WI38 (cell line): ENCODE measurements at regions not wholly inside any gene's neighbourhood (a gene's known extent, or its start where the extent isn't known, plus 50 kb on each side); places are given as distances from the start of the nearest gene placed in this dataset.

Experiments
- H3K4me3 ChIP-seq: 2 replicates; pipeline ENCODE4 v1.5.1; 2011; ENCODE audit warnings: low read depth, mild to moderate bottlenecking, control low read depth, low read length
- CTCF ChIP-seq: IDR thresholded peaks from 2 replicates; pipeline ENCODE4 v1.5.1; 2012; ENCODE audit warnings: low read depth, mild to moderate bottlenecking, control low read depth, low read length

- TF ChIP-seq CTCF = no peak
Measured at GRCh38 chr2:228699888-228700287, 518.4 kb upstream of the SPHKAP start.

GRCh38 chr2:228699400-228699799 is 517.9 kb upstream of the SPHKAP start:
- TF ChIP-seq CTCF = no peak
- H3K4me3 ChIP-seq = no peak overlapping the region

More at GRCh38 chr2:228699888-228700287, 518.4 kb upstream of the SPHKAP start:
- H3K4me3 ChIP-seq = no peak overlapping the region

GRCh38 chr2:228698963-228699362 is 517.5 kb upstream of the SPHKAP start:
- H3K4me3 ChIP-seq = no peak overlapping the region
- no peak for TF ChIP-seq CTCF

GRCh38 chr2:228697456-228697855 is 516.0 kb upstream of the SPHKAP start:
- no peak for TF ChIP-seq CTCF

GRCh38 chr2:228690681-228691080 is 509.2 kb upstream of the SPHKAP start:
- TF ChIP-seq CTCF = no peak
- no peak overlapping the region for H3K4me3 ChIP-seq

More at GRCh38 chr2:228697456-228697855, 516.0 kb upstream of the SPHKAP start:
- no peak overlapping the region for H3K4me3 ChIP-seq

GRCh38 chr2:228689053-228689452 is 507.6 kb upstream of the SPHKAP start:
- no peak for TF ChIP-seq CTCF
- no peak overlapping the region for H3K4me3 ChIP-seq

- no peak overlapping the region for H3K4me3 ChIP-seq
- no peak for TF ChIP-seq CTCF
Measured at GRCh38 chr2:228688007-228688645, 506.6 kb upstream of the SPHKAP start.
